GM18517 (cell line): ENCODE measurements at regions not wholly inside any gene's neighbourhood (a gene's known extent, or its start where the extent isn't known, plus 50 kb on each side); places are given as distances from the start of the nearest gene placed in this dataset.
"Not testable (repeated sequence)": the region's sequence is repeated elsewhere in the genome, so short reads cannot be mapped to it uniquely, and the experiment has no call there.

Experiments
- ATAC-seq: cut with Tn5 transposase; IDR thresholded peaks from one replicate; pipeline ENCODE4 v1.9.1; 2021; ENCODE audit warnings: mild to moderate bottlenecking, moderate library complexity; ENCODE audit not compliant: unreplicated experiment

DNA sequence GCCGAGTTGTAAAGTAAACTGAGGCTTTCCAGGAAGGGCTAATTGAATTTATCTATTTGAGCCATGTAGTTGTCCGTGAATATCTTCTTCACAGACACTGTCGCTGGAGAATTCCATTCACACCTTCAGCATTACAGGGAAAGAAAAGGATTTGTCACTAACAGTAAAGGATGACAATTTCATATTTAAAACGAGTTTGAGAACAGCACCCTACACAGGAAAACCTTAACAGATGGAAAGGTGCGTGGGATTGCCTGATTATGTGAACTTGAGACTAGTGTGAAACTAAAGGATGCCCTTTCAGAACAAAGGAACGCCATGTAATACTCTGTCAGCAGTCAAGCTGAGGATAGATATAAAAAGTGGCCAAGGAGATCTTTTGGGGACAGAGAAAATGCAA, 492.5 kb upstream of the ADGRL2 start:
- no peak for ATAC-seq

DNA sequence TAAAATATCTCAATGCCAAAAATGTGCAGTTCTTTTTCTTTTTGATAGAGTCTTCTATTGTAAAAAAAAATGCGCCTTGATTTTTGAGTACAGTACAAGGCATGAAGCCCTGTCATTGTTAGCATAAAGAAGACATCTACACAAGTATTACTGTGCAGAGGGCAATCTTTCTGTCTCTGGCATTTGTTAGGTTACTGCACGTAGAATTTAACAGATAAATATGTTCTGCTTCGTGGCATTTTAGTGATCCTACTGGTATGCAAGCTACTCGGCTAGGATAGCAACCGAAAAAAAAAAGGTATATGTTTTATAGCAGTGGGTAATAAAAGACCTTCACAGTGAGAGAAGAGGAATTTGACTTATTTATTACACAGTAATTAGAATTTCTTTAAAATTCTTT, 492.9 kb upstream of the ADGRL2 start:
- ATAC-seq = no peak

DNA sequence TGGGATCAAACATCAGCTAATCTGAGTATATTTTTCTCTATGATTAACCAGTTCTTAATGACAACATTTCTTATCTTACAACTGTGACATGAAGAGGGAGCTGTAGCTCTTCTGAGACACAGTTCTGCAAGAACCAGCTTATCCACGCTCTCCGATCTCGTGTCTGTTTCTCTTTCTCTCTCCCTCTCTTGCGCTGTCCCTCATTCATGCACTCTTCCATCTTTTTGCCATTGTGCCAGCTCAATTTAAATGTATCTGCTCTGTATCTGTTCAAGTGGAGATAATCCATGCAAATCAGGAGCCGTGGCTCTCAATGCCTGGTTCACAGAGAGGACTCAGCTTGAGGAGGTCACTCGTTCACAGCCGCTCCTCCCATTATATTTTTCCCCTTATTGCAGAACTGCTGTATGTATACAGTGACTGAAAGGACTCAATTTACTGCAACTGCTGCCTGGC, 494.7 kb upstream of the ADGRL2 start:
- no peak for ATAC-seq

DNA sequence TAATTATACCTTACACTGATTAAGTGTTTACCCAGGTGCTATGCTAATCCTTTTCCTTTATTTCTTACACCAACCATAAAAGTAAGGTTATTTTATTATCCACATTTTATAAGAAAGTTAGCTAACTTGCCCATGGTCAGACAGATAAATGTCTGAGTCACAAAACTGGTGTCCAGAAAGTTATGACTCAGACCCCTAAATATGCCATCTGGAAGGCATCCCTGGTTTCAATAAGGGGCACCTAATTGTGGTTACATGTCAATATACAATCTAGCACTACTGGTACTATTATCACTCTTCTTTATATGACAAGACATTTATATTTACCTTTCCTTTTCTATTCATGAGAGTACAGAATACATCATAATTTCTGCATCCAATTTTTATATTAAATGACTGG, 496.5 kb upstream of the ADGRL2 start:
- no peak for ATAC-seq

DNA sequence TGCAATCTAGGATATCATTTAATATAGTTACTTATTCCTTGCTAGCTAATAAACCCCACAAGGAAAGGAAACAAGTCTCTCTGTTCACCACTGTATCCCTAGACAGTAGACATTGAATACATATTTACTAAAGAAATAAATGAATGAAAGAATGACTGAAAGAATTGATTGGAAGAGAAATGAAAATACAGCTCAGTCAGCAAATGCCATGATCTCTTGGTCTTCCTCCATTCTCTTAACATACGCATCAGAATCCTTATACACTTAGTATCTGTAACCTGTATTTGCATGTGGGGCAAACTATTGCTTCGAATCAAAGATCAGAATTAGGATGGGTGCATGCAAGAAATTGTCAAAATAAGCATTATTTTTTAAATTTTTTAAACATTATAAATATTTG, 500.8 kb upstream of the ADGRL2 start:
- no peak for ATAC-seq

DNA sequence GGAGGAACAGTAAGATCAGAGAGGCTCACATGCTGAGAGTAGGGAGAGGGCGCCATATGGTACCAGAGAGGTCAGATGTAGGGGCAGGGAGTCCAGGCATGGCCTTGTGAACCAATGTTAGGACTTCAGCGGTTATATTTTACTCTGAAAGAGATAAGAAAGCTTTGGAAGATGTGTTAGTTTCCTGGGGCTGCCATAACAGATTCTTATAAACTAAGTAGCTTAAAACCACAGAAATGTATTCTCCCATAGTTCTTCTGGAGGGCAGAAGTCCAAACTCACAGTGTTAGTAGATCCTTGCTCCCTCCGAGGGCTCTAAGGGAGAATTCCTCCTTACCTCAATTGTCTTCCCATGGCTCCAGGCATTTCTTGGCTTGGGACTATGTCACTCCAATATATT, 502.5 kb upstream of the ADGRL2 start:
- no peak for ATAC-seq

DNA sequence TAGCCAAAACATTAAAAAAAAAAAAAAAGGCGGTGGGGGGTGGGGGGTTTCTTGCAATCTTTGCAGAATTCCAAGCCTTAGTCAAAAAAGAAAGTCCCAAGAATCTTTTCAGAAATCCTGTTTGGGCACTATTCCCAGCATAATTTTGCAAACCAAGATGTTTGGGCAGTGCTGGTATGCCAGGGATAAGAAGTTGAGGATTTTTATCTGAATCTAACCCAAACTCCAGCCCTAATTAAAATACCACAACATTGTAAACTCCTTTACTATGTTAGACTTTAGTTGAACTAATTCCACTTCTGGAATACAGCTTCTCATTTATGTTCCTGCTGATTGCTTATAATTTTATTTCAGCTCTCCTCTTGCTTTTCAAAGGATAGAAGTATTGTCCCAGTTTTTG, 504.1 kb upstream of the ADGRL2 start:
- ATAC-seq = no peak

DNA sequence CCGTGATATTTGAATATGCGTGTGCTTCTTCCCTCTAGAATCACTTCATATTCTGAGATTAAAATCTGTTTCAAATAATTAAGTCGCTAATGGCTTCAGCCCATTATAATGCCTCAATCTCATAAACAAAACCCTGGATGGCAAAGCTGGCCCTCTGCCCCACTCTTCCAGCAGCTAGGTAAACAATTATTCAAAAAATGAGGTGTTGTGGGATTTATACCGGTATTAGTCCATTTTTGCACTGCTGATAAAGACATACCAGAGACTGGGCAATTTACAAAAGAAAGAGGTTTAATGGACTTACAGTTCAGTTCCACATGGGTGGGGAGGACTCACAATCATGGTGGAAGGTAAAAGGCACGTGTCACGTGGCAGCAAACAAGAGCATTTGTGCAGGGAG, 510.4 kb upstream of the ADGRL2 start:
- ATAC-seq = no peak

DNA sequence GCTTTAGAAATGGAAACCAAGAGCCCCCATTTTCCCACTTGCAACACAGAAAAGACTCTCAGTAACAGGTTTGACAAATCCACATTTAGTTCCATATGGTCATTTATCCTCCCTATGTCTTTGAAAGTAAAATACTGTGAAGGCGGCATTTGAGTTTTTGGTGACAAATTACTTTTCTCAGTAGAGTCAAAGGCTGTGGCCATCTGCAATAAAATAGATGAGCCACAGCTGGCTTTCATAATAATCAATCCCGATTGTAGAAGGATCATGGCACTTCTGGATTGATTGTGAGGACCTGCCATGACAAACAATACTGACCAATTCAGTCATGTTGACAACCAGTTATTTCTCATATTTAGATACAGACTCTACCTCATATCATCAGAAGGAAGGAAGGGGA, 512.0 kb upstream of the ADGRL2 start:
- ATAC-seq = no peak

DNA sequence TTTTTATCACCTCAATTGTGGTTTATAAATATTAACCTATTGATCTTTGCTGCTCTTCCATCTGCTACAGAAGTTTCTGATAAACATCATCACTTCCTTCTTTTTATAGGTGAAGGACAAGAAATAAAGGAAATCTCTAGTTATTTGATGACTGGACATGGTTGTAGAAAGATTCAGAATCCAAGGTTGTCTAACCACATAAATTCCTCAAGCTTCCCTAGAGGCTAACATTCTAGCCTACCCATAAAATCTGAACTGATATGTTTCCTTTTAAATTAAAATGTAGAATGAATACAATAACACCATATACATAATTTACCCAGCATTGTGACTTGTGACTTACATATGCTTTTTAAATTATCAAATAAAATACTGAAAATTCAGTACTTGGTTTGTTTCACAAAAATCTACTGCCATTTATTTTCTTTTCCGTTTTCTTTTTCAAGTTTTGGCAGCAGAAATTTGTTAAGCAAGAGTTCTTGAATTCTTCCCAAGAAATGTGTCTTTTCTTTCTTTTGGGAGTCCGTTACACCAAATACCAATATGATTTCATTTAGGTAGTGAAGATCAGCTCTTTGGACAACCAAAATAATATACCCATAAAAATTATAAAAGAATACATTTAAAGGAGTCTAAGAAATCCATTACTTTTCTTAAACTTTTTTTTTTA, 513.2 kb upstream of the ADGRL2 start:
- no peak for ATAC-seq

DNA sequence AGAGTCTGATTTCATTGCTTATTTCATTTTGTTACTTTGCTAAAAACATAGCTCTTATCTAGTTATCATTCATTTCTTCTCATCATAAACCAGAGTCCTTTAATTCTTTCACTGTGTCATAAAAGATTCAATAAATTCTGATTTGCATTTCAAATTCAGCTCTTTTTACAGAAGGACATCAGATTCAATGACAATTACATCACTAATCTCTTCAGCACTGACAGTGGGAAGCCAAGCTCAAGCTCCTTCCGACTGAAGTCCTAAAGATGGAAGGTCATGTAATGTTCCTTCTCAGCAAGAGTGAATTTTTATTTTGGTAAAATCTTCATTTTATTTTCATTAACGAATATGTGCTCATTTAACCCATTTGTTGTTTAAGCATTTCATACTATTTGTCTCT, 530.7 kb upstream of the ADGRL2 start:
- ATAC-seq = no peak

DNA sequence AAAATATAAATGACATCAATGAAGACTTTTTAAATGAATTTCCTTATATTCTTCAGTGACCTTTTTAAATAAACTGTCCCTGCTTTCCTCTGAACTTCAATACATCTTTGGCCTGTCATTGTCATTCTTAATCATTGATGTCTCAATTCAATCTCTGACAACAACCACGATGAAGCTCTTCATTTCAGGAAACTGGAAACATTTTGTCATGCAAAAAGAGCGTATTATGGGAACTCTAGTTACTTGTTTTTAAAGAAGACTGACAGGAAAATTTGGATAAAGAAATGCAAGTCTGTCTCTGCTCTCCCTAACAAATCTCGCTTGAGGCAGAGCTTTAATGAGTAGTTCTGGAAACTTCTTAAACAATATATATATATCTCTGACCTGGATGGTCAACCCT, 535.8 kb upstream of the ADGRL2 start:
- no peak for ATAC-seq

DNA sequence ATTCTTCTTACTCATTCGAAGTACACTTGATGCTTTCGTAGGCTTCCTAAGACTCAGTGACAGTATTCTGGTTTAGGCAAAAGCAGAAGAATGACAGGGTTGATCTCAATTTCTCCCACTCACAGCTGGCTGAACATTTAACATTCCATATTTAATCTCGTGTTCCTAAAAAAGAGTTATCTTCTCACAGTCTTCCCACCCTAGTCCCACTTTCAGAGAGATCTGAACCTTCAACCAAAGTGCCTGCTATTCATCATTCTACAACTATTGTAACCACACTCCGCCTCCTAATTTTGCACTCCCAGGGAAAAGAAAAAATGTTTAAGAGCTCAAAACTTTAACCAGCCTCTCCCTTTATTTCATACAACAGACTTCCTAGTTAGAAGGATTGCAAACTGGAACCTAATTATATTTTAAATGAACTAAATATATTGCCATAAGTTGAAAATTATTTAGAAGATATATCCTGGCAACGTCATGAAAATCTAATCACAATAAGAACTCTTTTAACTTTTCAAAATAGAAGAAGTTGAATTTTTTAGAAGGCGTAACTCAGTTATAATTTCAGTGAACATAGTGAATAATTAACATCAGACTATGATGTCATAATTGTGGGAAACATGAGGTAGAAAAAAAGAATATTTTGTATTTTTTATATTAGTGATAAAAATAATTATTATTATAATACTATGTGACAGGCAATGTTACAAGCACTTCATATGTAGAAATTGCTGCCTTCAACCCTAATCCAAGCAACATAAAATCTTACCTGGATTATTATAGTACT, 540.9 kb upstream of the ADGRL2 start:
- no peak for ATAC-seq

DNA sequence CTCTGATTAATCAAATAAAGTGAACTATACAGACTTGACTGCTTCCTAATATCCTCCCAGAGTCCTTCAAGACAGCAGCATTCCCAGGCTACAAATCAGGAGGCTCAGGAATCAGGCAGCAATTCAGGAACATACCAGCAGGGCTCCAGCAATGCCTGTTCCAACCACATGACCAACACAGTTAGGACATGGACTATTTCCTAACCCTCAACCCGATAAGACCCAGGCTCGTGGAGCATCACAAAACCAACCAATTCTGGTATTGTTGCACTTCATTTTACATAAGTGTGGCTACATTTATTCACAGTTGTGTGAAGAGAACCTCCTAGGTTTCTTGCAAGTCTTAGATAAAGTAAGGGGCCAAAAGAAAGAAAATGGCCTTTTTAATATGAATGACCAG, 546.2 kb upstream of the ADGRL2 start:
- no peak for ATAC-seq

DNA sequence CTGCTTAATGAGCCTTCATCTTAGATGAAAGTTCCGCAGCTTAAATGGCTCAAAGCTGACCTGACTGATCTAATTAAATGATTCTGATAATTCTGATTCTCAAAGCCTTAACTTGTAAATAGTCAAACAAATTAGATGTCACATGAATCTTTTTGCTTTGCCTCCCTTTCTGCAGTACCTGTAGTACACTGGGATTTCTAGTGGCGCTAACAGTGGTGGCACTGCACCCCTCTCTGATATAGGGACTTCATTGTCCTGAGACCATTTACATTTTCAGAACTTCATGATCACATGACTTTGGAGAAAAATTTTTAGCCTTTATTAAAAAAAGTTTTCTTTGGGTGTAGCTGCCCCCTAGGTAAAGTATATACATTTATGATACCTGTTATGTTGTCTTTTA, 546.7 kb upstream of the ADGRL2 start:
- no peak for ATAC-seq

DNA sequence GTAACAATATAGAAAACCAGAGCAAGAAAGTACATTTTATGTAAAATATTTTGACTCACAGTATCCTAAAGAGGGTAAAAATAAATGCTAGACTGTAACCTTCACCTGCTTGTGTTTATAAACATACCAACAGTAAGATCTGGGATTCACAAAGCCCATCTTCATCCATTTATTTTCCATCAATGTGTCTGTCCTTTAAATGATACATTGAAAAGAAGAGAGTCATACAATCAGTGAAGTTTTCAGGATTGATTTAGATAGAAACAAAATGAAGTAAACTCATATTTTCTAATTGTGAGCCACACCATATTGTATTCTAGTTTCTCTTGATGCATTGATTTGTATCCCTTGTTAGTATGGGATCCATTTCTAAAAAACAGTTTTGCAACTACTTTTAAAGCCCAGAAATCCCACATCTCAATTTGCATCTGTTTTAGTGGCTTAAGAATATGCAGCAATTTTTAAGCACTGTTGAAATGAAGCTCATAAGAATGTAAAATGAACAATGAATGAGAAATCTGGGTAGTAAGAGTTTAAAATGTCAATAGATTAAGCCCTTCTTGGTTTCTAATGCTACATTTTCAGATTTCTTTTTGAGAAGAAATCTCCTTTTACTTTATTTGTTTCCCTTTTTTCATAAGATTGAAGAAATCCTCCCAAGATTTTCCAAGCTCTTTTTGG, 548.1 kb upstream of the ADGRL2 start:
- ATAC-seq = no peak

DNA sequence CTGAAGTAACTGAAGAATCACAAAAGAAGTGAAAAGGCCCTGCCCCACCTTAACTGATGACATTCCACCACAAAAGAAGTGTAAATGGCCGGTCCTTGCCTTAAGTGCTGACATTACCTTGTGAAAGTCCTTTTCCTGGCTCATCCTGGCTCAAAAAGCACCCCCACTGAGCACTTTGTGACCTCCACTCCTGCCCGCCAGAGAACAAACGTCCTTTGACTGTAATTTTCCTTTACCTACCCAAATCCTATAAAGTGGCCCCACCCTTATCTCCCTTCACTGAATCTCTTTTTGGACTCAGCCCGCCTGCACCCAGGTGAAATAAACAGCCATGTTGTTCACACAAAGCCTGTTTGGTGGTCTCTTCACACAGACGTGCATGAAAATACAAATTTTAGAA, 549.9 kb upstream of the ADGRL2 start:
- ATAC-seq = not testable (repeated sequence)

DNA sequence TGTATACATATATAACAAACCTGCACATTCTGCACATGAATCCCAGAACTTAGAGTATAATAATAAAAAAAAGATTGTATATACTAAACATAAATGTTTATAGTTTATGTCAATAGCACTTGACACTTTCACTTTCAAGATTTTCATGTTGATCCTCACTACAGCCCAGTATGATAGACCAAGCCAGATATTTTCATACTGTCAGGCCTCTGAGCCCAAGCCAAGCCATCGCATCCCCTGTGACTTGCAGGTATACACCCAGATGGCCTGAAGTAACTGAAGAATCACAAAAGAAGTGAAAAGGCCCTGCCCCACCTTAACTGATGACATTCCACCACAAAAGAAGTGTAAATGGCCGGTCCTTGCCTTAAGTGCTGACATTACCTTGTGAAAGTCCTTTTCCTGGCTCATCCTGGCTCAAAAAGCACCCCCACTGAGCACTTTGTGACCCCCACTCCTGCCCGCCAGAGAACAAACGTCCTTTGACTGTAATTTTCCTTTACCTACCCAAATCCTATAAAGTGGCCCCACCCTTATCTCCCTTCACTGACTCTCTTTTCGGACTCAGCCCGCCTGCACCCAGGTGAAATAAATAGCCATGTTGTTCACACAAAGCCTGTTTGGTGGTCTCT, 555.5 kb upstream of the ADGRL2 start:
- not testable (repeated sequence) for ATAC-seq

DNA sequence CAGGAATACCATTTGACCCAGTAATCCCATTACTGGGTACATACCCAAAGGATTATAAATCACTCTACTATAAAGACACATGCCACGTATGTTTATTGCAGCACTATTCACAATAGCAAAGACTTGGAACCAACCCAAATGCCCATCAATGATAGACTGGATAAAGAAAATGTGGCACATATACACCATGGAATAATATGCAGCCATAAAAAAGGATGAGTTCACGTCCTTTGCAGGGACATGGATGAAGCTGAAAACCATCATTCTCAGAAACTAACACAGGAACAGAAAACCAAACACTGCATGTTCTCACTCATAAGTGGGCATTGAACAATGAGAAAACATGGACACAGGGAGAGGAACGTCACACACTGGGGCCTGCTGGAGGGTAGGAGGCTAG, 556.1 kb upstream of the ADGRL2 start:
- ATAC-seq = not testable (repeated sequence)

DNA sequence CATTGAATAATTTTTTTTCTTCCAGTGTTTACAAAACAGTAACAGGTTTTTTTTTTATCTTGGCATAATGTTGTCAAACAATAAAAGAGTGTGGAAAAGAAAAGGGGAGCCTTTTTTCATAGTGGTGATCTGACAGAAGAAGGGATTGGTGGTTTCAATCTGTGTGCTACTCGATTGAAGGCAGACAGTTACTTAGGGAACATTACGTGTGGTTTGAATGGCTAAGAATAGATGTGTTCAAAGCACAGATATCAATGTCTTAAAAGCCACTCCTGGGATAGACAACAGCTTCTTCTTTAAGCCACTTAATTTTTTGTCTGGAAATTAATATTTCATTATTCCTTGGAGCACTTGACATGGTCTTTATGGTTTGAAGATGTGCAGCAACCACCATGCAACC, 558.6 kb upstream of the ADGRL2 start:
- ATAC-seq = no peak

DNA sequence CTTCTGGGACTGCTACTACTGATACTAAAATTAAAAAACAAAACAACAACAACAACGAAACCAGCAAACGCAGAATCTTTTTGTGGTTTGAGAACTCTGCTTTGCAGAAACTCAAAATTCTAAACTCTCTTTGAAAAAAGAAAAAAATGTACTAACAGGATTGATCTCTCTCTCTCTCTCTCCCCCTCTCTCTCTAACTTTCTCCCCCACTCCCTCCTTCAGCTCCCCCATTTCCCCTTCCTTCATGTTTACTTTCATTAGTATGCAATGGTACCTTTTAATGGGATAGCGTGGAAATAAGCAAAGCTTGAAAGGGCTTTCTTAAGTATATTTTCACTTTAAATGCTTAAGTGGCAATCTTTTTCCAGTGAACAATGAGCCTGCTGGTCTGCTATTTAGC, 562.6 kb upstream of the ADGRL2 start:
- ATAC-seq = no peak
